NCI-H2171 (cell line): ENCODE measurements at regions not wholly inside any gene's neighbourhood (a gene's known extent, or its start where the extent isn't known, plus 50 kb on each side); places are given as distances from the start of the nearest gene placed in this dataset.

Experiments
- DNase-seq: peaks from one replicate; lab custom pipeline; 2025; lab: John Stamatoyannopoulos, UW

DNA sequence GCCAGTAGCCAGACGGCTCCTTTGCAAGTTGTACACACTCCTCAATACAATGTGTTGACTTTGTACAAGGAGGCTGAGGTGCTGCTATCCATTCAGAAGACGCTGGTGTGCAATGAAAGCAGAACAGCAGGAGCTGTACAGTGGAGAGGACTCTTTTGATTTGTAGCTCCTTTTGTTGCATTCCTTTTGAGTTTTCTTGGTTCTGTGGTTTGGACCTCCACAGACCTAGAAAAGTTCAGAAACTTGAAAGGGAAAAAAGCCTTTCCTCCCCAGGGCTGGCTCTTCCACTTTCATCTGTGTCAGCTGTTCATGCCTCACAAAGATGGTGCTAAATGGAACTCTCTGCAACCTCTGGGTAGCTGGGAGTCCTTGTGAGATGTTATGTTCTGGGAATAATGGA, 117.4 kb downstream of the MAT2B start:
- DNase-seq: no peak

DNA sequence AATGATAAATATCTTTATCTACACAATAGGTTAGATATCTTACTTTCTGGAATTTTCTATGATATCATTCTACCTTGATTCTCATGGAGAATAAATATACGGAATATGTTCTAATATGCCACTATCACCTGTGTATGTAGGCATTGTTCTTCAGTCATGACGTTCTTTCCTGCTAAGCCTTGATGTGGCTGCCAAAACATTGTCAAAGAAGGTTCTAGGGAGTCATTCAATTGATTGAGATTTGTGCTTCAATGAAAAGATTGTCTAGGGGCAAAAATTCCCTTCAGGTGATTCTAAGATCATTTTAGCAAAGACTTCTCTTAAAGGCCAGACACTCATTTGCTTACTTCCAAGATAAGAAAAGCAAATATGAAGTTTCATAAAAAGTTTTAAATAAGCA, 118.1 kb downstream of the MAT2B start:
- no peak for DNase-seq

DNA sequence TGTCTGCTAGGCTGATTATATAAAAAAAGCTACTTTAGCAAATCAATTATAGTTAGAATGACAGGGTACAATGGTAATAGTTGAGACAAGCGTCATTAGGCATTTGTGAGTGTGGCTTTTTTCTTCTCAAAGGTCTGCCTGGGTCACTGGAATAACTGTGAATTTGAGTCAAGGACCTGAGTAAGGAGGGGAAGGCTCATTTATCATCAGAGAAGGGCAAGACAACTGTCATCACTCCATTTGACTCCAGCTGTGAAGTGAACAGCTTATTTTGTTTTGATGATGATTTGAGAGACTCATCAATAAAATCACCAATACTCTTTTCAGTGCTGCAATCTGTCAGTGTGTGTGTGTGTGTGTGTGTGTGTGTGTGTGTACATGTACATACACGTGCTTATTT, 118.6 kb downstream of the MAT2B start:
- no peak for DNase-seq

DNA sequence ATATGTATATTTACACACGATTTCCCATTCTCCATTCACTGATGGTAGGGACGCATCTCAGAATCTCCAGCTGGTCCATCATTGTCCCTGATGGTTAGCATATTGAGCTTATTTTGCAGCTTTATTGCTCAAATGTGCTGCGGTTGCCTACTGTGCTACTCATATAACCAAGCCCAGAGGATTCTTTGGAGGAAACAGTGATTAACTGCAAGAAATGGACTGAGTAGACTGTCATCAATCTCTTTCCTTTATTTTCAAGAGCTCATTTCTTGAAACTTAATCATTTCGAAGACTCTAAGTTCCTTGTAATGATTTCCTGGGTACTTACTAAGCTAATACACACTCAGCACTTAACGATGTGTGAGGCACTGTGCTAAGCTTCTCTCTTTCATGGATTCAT, 119.0 kb downstream of the MAT2B start:
- DNase-seq: no peak

DNA sequence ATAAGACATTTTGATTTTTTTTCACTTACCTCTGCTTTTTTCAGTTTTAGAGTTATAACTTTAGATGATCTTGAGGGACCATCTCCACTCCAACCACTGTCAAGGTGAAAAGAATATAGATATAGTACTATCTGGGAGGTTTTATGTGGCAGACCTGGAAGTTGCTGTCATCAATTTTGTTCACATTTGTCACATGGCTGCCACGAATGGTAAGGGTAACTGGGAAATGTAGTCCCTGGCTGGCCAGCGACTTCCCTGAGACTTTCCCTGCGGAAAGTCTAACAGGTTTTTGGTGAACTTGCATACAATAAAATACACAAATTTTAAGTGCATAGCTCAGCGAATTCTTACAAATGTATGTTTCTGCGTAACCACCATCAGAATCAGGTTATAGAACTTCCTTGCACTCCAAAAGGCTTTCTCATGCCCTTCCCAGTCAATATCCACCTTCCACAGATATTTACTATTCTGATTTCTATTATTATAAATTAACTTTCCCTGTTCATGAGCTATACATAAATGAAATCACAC, 121.5 kb downstream of the MAT2B start:
- no peak for DNase-seq

DNA sequence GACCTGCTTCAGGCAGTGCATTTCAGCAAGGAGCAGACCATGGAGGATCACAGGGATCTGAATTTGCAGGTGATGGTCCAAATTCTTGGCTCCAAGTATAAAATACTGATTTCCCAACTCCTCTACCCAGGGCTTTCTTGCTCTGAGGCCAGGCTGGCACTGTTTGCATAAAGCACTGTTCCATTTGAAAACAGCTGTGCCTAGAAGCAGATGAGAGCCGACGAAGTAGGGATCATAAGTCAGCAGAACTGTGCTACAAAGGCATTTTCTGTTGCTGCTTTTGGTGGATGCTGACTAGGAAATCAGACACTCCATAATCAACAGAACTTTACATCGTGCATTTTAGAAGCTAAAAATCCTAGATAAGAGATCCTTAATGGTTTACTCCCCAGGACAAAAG, 126.4 kb downstream of the MAT2B start:
- DNase-seq: no peak

DNA sequence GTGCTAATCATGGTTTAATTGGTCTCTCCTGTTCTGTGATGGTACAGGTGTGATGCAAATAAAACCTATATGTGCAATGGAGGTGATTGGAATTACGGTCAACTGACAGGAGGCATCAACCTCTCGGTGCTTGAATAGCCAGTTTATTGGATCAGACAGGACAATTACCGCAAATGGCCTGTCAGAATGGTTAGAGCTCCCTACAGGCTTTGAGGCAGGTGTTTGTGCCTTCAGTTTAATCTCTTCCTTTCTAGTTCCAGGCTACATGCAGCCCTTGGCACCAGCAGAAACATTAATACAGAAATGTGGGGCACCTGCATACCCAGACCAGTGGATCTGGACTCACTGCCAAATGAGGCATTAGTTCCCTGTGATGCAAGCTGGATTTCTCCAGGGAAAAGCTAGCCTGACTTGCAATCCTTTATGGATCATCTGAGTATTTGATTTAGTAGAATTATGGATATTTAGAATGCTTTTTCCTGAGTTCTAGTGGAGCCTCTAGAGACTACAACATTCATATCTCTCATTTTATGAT, 128.6 kb downstream of the MAT2B start:
- DNase-seq: no peak

DNA sequence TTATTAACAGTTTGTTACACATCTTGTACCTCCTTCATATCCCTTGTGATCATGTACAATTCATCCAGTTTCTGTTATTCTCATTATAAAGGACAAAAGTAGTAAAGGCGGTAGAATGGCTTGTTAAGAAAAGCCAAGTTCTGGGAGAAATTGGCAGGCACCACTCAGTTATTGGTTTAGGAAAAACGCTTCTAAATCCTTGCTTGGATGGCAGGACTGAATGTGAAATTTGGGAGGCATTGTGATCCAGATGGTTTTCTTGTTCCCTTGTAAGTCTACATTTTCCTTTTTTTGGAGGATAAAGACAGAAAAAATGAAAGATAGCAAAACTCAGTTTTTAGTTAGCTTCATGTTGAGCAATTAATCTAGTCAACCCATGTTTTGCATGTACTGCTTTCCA, 130.2 kb downstream of the MAT2B start:
- DNase-seq: no peak

DNA sequence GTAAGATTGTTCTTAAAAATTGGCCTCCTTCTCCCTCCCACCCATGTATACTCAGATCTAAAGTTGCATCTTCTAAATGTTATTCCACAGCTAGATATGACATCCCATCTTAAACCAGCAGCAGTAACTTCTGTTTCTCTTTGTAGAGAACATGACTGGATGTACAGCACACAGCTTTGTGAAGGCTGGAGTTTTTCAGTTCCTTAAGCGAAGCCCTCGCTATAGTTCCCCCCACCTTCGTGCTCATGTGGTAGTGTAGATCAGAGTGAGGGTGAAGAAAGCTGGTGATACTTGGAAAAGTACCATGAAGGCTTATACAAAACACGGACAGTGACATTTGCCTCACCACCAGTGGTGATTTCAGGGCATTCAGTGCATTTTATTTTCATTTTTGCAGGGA, 137.5 kb downstream of the MAT2B start:
- no peak for DNase-seq

DNA sequence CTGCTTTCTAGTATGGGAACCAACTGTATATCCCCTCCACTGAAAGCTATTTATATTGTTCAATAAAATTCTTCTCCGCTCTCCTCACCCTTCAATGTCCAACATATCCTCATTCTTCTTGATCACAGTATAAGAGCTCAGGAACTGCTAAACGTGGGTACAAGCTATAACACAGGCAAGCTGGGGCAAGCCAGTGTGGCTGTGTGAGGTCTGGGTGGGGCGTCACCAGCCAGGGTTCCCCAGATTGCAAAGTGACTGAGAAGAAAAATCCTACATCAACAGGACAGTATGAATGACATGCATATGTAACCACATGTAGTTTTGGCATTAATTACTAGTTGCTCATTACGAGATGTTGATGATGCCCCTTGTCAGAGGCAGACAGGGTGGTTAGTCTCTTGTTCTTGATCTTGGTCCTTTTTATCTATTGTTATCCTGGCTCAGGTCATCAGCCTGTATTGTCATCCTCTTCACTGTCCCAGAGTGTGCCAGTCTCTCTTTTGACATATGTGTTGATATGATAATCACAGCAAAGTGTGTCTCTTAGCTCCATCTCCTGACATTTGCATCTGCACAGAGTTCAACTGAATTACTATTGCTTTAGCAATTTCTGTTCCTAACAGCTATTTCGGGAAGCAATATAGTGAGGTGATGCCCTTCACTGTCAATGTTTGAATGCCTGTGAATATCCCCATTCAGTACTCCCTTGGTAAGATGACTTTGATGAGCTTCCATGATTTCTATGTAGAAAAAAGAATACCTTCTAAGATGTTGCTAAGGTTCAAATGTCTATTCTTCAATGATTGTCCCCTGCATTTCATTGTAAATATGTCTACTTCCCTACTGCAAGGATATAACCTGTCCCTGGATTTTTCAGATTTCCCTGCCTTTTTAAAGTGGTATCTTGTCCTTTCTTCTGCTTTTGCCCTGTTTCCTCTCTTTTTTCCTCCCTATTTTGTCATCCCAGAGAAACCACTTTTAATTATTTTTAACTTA, 140.3 kb downstream of the MAT2B start:
- no peak for DNase-seq

DNA sequence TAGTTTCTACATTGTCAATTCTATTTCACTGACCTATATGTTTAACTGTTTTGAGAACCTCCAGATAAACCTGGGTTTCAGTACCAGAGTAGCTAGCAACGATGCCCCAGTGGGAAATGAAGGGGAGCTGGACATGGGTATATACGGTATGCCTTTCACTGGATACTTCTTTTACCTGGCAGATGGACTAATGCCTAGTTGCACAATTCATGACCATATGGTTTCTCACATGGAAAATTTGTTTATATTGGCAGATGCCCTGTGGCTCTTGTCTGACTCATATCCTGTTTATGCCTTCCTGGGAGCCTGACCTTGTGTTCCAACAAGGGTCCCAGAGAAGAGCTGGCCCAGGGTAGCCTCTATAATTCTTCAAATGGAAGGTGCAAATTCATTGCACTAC, 144.1 kb downstream of the MAT2B start:
- DNase-seq: peak; percentile 40

DNA sequence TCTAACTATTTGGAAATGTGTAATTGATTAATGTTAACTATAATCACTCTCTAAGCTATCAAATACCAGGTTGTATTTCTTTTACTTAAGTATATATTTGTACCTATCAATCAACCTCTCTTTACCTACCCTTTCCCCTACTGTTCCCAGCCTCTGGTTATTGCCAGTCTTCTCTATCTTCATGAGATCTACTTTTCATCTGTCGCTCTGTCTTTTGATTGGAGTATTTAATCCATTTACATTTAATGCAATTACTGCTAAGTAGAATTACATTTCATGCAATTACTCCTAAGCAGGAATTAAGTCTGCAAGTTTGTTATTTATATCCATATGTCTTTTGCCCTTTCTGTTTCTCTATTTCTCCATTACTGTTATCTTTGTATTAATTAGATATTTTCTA, 148.1 kb downstream of the MAT2B start:
- DNase-seq: no peak

DNA sequence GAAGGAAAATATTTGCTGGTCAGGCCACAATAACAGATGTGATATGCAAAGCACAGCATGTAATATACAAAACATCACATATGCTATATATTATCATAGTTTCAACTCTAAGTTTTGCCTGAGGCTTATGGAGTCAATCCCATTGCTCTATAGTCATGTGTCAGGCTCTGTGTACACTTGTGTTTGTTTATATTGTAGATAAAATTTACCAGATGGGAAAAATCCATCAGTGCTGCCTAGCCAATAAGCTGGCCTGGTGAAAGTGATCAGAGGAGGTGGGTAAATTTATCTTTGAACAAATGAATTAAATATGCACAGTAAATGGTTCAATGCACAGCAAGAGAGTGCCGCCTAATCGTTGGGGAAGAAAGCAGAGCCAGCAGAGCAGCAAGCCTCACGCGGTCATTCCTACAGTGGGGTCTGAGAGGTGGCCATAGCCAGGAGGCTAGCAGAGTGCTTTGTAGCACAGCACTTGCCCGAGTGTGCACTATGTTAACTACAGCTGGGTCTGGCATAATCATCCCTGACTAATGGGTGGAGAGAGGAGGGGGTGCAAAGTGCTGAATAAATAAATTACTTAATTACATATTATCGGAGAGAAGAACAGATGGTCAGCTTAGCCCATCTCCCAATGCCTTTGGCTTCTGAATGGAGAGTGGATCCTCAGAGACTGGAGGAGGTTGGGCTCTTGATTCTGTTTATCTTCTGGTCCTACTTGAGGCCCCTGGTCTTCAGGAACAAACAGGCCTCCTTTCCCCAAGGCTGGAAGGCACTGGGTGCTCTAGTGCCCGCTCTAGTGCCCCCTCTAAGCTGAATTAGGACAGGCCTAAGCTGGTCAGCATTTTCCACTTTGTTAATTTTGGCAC, 153.5 kb downstream of the MAT2B start:
- DNase-seq: no peak

DNA sequence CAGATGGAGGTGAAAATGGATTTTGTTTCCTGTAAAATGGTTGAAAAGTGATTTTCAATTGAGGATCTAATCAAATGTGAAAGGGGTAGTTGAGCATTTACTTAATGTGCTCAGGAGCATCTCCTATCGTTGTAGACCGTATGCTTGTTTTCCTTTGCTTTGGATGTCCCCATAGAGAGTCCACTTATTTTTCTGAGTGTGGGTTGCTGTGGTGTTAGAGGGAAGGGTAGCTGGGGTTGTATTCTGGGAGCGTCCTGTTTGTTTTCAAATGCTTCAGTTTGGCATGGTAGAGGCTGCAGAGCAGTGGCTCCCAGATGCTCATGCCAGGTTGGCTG, 154.1 kb downstream of the MAT2B start:
- DNase-seq: no peak

DNA sequence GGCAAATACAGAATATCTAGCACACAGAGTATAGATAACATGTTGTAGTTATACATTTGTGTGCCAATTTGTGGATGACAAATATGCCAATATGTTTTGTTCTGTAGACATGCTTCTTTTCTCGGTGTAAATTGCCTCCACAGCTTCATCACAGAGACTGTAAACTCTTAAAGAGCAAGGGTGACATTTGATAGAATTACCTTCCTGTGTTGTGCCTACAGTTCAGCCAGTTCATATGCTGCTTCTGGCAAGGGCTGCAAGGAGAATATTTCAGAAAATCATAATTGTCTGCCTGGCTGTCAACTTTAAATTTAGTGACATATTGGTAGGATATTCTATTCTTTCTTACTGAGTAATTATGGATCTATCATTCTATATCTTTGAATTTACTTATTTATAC, 155.1 kb downstream of the MAT2B start:
- DNase-seq: no peak

DNA sequence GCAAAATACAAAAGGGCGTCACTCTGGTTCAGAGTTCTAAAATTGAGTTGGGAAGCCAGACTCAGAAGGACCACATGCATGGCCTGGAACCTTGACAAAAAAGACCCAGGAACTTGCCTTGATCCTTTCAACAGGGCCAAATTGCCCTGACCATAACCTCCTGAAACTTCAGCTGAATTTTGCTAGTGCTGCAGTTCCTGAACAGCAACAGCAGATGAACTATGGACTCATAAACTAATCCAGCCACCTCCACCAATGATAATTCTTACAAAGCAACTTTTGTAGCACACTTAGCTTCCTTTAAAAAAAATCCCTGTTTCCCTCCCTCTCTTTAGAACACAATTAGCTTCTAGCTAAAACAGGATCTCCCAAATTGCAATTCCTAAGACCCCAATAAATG, 155.9 kb downstream of the MAT2B start:
- no peak for DNase-seq

DNA sequence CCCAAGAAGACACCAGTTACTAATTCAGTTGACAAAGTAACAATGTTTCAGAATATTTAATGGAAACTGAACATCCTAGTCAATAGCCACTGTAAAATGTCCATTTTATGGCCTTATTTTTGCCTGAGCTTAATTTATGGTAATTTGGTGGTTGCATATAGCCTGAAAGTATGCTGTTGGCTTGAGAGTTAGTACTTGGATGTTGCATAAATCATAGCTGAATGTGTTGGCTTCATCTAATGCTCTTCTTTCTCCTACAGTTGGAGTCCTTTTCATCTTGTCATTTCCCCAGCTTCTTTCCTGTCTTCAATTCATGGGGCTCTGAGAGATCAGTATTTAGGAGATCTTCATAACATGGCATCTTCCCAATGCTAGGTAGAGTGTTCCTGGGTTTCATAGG, 164.6 kb downstream of the MAT2B start:
- no peak for DNase-seq

DNA sequence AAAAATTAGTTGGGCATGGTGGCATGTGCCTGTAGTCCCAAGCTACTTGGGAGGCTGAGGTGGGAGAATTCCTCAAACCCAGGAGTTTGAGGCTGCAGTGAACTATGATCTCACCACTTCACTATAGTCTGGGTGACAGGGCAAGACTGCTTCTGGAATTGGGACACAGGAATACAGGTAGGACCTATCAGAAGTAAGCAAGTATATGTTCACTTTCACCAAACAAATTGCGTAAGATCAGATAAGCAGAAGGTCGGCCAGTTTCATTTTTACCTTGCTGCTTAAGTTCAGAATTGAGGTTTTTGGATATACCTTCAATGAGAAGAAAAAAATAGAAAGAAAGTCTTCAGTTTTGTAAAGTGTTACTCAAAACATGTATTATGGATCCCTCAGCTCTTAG, 171.7 kb downstream of the MAT2B start:
- no peak for DNase-seq

DNA sequence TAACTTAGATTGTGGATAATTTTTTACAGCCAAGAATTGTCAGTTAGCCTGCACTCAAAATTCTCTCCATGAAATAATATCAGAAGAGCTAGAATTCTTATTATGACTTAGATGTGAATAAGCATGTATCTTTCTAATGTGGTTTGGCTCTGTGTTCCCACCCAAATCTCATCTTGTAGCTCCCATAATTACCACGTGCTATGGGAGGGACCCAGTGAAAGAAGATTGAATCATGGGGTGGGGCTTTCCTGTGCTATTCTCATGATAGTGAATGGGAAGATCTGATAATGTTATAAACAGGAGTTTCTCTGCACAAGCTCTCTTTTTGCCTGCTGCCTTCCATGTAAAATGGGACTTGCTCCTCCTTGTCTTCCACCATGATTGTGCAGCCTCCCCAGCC, 176.8 kb downstream of the MAT2B start:
- DNase-seq: no peak

DNA sequence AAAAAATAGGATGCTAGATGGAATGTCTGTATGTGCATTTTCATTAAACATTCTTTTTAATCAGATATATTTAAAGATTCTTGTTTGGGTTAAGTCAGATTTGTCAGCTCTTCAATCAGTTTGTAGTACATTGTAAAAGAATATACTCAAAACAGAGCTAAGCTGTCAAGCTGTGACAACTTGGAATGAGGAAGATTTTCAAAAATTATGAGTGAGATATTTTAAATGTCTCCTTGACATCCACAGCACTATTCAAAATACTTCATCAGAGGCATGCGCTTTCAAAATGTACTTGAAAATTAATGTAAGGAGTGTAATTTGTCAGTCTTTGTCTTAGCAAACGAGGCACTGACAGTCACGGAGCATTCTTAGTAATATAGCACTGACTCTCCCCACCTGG, 182.0 kb downstream of the MAT2B start:
- no peak for DNase-seq

DNA sequence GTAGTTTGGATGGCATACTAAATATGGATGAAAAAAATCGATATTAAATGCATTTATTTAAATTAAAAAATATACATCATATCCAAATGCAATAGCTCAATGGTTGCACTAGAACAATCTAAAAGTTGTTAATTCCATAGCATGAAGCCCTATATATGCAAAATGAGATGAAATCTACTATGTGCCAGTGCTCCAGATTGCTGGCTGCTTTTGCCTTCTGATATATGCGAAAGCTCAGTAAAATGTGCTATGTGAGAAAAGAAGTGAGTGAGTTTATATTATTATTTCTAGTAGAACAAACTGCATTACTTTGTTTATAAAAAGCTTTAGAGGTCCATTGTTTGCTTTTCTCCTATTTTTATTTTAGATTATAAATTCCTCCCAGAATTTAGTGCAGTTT, 186.7 kb downstream of the MAT2B start:
- DNase-seq: no peak

DNA sequence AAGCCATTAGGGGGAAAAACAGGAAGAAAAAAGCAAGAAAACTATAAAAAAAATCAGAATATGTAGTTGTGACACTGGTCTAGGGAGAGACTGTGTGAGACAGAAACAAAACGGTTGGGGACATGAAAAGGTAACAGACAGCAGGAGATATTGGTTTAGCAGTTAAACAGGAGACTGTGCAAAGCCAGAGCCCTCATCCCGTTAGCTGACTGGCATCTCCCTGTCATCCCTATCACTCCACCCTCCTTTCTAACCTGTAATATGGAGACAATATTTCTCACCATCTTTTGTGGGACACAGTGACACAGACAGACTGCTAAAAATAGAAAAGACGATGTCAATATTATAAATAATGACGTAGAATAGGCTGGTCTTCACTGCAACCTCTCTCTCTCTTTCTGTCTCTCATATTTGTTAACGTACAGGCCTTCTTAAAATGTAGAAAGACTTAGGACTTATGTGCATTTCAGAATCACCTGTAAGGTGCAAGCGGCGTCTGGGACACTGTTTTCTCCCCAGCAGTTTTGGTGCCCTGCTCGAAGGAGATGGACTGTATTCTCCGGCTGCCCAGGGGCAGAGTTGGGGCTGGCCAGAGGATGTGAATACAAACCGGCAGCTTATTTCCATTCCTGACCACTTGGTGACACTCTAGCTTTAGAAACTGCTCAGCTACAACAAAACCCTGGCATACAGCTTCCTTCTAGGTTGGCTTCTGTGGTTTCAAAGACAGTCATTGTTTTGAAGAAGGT, 190.6 kb downstream of the MAT2B start:
- DNase-seq: no peak
